Cerebellar nuclear complex (tissue), 1 donor: ENCODE measurements at regions not wholly inside any gene's neighbourhood (a gene's known extent, or its start where the extent isn't known, plus 50 kb on each side); places are given as distances from the start of the nearest gene placed in this dataset.

Source experiments
- DNase-seq, 2 experiments: peaks; one replicate each; lab custom pipeline; 2025; lab: John Stamatoyannopoulos, UW

DNA sequence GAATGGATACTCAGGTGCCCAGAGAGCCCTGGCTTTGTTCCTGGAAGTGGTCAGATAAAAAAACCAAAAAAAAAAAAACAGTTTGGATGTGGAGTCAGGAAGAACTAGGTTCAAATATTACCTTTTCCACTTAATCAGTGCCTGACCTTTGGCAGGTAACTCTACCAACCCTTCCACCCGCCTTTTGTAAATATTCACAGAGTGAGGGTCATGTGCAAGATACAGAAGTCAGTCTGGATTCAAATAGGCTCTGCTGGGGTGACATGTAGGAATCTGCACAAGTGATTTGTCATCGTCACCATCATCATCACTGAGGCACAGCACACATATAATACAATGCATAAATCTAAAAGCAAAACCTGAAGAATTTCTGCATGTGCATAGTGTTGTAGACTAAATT lies 490.7 kb downstream of the MIAT start:
- DNase-seq = no peak

DNA sequence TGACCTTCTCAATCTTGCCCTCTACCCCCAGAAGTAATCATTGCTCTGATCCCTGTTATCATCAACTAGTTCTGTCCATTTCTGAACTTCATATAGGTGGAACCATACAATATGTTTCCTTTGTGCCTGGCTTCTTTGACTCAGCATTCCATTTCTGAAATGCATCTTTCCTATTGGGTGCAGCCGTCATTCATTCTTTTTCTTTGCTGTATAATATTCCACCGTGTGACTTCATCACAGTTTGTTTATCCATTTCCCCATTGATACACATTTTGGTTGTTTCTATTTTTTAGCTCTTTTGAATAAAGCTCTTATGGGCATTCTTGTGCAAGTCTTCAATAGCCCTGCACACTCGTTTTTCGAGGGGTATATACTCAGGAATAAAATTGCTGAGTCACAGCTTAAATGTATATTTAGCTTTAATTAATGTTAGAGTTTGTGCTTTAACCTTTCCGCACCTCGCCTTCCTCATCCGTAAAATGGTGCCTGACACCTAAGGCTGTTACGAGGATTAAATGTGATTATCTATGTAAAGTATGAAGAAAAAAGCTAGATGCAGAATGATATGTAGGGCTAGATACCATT lies 491.6 kb downstream of the MIAT start:
- DNase-seq = no peak

- DNase-seq = no peak
Observed at GRCh38 chr22:27149921-27150543, 492.6 kb downstream of the MIAT start.

DNA sequence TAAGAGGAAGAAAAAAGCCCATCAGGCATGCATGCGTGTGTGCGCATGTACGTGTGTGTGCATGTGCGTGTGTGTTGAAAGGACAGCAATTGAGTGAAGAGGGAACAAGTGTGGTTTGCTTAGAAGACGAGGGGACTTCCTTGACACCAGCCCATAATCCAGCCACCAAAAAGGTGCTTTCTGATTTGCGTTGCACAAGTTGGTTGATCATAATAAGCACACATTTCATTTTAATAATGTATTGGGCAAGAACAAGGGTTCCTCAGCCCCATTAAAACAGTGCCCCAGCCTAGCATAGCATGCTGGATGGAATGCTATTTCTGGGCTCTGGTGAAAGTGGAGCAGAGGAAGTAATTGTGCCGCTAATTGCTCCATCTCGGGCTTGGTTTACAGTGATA lies 493.2 kb downstream of the MIAT start:
- DNase-seq = no peak

- DNase-seq = no peak
Observed at GRCh38 chr22:27151407-27151806, 494.0 kb downstream of the MIAT start.

DNA sequence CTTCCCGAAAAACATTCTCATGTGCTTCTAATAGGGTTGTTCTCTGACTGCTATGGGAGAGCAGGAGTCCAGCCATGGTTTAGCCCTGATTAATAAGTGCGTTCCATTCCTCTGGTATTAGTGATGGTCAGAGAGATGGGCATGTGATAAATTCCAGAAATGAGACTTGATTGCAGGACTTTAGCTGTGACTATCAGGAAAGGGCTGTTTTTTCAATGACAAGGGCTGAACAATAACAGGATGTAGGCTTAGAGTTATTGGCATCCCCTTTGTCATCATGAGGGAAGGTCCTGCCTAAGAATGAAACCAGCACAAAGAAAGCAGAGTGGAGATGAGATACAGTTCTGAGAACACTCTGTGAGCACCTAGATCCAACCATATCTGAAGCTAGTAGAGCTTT lies 494.6 kb downstream of the MIAT start:
- DNase-seq = no peak

DNA sequence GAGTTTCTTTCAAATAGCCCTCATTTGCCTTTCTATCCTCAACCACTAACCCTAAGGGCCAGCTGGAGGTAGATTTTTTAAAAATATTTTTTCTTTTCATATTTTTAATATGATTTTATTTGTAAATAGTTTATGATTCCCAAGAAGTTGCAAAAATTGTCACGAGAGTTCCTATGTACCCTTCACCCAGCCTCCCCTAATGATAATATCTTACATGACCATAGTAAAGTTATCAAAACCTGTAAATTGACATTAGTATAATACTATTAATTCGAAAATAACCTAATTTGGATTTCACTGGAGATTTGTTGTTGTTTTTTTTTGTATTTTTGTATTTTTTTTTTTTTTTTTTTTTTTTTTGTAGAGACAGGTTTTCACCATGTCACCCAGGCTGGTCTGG lies 495.5 kb downstream of the MIAT start:
- no peak for DNase-seq

GRCh38 chr22:27153386-27153785 lies 496.0 kb downstream of the MIAT start:
- DNase-seq = no peak

DNA sequence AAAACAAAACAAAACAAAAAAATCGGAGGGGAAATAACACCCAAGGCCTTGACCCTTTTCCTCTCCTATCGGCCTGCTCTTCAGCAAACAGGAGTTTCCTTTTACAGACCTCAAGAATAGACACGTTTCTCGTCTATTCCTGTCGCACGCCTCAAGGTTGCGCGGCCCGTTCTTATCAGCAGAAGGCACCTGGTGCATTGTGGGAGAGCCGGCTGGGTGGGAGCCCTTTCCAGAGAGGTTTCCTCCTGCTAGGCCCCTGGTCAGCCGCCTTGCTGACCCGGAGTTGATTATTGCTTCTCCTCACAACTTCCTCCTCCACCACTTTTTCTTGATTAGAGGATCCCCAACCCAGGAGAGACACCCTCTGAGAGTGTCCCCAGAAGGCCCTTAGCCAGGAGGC lies 497.3 kb downstream of the MIAT start:
- DNase-seq = no peak

DNA sequence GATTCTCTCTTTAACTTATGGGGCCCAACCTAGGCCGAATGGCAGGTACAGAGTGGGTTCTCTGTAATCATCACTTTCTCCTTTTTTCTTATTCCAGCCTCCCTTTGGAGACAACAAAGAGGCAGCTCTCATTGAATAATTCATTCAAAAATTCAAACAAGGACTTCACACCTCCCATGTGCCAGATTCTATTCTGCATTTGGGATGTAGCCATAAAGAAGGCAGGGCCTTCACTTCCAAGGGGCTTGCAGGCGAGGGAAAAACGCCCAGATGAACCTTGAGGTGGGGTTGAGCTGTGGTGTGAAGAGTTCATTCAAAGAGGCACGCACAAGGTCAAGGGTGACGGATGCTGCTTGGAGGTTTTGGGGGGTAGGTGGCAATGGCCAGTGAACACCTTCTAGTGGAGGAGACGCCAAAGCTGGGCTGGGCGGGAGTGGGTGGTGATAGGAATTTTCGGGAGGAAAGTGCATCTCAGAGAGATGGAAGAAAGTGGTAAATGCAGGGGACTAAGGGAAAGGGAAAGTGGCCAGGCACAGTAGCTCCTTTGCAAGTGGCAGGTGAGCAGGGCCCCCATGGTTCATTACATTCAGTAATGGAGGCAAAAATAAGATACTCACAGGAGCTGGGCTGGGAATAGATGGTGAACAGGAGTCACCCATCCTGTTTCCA lies 499.6 kb downstream of the MIAT start:
- no peak for DNase-seq

DNA sequence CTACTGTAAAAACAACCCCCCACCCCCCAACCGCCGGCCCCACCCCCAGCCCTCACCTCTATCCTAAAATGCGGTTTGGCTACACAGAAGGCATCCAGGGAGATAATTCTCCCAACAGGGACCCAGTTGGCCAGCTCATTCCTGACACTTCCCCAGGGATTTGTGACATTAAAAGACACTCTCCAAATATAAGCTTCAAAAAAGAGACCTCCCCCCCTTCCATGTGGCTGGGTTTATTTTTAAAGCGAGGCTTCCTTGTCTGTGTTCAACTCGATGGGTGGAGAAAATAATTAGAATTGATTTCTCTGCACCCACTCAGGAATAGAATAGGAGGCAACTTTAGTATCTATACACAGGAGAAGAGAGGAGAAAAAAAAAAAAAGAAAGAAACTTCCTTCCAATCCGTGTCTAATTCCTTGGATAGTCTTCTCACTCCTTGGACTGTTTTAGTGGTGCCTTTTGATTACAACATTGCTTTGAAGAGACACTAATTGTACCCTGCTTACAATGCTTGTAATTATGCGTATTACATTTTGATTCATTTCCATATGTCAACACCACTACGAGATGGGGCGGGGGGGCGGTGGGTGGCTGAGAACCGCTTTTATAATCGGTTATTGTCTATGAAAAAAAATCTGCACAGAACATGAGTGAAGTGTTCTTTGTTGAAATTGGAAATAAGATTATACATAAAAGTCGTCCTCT lies 500.4 kb downstream of the MIAT start:
- DNase-seq = no peak

DNA sequence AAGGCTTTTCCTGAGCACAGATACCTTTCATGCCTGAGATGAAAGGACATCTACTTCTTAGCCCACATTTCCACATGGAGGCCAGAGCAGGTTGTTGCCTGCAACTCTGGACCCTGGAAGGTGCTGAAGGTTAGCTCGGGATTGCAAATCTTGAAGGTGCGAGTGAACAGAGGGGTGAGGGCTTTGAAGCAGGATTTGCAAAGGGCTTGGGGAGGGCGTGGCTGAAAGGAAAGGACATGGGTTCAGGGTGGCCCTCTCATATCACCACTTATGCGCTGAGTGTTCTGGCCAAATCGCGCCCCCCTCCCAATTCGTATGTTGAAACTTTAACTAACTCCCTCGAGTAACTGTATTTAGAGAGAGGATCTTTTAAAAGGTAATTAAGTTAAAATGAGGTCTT lies 501.6 kb downstream of the MIAT start:
- DNase-seq = no peak

GRCh38 chr22:27159716-27160295 lies 502.4 kb downstream of the MIAT start:
- DNase-seq = no peak

- DNase-seq = no peak
Observed at GRCh38 chr22:27163162-27164137, 506.1 kb downstream of the MIAT start.

DNA sequence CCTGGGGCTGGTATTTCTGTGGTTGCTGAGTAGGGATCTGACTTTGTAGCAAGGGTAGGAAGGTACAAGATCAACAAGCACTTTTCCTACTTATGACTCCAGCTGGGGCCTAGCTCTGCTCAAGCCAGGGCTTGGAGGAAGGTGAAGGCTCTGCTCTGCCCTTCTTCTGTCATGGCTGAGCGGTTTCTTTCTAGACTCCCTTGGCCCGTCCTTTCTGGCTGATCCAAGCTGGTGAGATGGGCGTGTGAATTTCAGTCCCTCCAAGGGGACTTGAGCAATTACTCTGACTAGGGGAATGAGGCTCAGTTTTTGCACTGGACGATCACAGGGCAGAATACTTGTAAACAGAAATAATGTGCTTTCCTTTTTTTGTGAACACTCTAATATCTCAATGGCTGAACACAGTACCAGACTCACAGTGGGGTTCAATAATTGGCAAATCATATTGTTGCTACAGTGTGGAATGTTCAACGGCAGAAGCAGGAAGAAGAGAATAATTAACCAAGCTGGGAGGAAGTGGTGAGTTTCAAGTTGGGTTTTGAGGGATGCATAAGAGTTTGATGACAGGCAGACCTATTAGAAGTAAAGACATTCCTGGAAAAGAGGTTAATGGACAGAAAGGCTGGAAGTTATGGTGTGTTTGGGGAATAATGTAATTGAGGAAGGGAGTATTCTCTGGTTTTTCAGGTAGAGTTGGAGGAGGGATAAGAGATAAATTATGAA lies 507.6 kb downstream of the MIAT start:
- no peak for DNase-seq

- no peak for DNase-seq
Observed at GRCh38 chr22:27168681-27169080, 511.3 kb downstream of the MIAT start.

DNA sequence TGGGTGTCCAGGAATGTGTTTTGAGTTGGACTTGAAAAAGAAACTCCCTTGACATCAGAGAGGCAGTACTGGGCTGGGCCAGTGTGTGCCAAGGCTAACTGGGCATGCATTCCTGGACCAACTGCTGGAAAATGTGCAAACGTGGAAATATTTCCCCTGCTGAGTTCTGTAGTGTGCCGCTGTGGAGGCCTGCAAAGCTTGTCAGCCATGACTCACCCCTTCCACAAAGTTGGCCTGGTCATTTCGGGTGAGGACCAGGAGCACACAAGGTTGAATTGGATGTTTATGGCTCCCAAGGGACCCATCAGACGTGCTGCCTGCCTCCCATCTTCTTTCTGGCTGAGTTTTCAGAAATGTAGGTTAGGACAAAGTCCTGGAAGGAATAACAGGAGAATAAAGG lies 513.1 kb downstream of the MIAT start:
- DNase-seq = no peak

DNA sequence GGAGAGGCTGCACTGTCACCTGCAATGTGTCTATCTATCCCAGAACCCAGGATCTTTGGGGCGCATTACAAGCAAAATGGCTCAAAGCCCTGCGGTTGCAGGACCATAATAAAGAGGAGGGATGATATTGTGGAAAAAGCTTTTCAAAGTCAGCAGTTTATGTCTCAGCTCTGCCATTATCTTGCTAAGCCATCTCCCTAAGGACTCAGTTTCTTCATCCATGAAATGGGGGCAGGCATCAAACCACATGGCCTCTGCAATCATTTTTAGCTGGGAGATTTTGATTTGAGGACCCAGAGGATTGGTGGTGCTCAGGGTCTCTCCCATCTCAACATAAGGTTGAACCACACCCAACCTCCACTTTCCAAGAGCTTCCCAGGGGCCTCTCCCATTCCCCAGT lies 513.8 kb downstream of the MIAT start:
- no peak for DNase-seq

- no peak for DNase-seq
Observed at GRCh38 chr22:27173530-27173929, 516.1 kb downstream of the MIAT start.

DNA sequence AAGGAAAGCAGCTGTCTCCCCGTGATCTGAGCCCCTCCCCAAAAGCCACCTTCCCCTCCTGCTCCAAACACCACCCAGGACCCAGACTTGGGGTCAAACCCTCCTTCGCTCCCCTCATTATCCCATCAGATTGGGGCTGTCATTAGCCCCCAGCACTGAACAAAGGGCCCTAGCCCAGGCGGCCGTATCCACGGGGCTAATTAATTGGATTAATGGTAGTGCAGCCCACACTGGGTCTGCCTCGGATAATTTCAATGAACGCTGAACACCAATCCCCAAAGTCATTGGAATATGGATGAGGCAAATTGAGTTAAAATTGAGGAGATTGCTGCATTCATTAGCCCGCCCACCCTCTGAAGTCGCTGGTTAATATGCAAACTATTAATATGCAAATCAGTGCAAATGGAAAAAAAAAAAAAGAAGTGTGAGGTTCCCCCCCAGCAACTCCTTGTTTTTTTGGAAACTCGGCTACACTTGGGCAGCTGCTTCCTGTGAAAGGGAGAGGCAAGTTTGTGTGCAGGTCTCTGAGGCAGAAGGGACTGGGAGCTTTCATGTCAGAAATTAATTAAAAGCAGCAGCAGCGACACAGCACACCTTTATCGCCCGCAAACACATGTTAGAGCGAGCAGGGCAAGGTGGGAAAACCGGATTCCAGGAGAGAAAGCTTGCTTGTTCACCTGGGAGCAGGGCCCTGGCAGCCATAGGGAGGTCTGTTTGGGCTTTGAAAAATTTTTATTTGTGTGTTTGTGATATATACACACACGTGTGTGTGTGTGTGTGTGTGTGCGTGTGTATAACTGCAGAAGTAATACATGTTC lies 517.8 kb downstream of the MIAT start:
- no peak for DNase-seq
